GM19239 (cell line): ENCODE measurements at regions not wholly inside any gene's neighbourhood (a gene's known extent, or its start where the extent isn't known, plus 50 kb on each side); places are given as distances from the start of the nearest gene placed in this dataset.

Source experiments
- DNase-seq: peaks from one replicate; pipeline ENCODE4 v3.0.0; 2011; ENCODE audit warnings: low spot score; ENCODE audit not compliant: insufficient read length
- FAIRE-seq: peaks from 2 replicates; lab custom pipeline; 2011; peaks lifted over from hg19 to GRCh38; lab: Jason Lieb, UNC

DNA sequence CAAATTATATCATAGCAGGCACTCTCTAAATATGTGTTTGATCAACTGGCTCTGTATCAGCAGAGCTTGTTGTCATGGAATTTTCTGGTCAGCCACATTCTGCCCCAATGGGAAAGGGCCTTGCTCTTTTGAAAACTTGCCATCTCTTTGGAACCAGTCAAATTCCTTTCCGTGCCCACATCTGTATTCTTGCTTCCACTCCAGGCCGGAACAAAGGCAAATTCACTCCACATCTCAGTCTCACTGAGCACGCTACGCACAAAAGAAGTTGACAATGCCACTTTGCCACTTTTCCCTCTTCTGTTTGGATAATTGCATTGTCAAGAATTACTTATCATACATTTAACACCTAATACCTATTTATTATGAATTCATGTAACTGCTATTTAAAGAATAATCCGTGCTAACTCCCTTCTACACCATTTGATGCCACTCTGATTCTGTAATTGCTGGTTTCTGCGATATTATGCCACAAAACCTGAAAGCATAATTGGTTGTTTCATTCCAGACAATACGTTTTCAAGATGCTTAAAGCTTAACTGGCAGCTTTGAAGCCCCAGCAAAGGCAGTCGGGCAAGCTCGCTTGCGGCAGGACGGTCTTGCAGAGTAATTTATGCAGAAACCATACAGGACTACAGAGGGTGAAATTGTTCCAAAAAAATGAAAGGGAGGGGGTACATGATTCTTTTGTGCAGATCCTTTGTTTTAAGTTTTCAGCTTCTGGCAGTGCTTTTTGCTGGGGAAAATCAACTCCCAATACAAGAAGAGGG is 277.7 kb downstream of the MSX2 start:
- no peak for DNase-seq
- no peak for FAIRE-seq

DNA sequence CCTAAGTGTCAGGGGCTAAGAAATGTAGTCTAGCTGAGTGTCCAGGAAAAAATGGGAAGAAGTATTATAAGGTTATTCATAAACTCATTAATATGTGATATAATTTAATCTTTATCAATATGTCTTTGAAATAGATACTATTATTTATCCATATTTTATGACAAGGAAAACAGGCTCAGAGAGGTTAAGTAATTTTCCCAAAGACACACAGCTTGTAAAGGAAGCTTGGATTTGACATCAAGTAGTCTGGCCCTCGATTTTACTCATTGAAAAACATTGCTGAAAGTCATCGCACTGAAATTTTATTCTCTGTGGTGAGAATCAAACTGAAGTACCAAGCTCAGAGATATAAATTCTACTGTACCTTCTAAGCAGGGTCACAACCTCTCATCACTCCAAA is 276.9 kb downstream of the MSX2 start:
- FAIRE-seq (no peak), DNase-seq (no peak)

DNA sequence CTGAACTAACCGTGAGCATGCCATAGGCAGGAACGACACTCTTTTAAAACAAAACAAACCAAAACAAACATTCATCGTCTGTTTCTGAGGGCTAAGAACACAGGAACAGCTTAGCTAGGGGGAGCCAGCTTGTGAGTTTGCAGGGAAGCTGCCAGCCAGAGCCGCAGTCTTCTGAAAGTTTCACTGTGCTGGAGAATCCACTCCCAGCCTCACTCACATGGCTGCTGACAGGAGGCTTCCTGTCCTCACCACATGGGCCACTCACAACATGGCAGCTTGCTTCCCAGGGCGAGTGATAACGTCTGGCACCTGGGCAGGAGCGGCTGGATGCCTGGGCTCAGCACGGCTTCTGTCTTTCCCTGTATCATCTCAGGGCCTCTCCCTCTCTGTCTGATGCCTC is 275.2 kb downstream of the MSX2 start:
- no peak for DNase-seq
- no peak for FAIRE-seq

DNA sequence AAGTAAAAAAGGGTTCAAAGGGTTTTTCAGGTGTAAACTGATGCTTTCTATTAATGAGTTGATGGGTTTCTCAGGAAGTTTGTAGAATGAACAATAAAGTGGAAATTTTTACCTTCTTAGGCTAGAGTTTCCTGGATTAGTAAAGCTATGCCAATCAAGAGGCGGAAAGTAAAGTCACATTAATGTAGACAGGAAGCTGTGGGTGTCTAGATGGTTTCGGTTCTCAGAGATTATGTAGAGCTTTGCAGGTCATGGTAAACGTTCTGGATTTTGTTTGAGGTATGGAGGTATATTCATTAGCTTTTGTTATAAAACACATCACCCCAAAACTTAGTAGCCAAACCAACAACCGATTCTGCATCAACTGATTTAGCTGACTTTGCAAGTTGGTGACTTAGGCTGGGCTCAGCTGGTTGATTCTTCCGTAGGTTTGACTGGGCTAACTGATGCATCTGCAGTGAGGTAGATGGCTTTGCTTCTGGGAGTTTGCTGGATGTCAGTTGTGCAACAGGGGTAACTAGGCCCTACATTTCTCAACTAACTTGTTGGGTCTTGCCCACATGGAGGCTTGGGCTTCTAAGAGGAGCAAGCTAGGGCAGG is 273.8 kb downstream of the MSX2 start:
- no peak for FAIRE-seq
- no peak for DNase-seq

DNA sequence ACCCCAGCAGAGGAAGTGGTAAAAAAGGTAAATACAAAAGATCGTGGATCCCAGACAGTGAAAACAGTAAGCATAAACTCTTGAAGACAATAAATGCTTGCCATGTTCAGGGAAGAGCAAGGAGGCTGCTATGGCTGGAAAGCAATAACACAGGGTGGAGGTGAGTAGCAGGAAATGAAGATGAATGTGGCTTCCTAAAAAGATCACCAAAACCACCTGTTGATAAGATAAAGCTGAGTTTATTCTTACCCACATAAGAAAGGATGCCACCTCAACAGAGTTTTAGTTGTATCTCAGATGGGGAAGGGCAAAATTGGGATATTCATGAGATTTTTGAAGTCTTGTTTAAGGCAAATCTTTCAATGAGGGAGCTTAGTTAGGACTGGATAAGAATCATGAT is 273.3 kb downstream of the MSX2 start:
- DNase-seq: no peak
- no peak for FAIRE-seq

DNA sequence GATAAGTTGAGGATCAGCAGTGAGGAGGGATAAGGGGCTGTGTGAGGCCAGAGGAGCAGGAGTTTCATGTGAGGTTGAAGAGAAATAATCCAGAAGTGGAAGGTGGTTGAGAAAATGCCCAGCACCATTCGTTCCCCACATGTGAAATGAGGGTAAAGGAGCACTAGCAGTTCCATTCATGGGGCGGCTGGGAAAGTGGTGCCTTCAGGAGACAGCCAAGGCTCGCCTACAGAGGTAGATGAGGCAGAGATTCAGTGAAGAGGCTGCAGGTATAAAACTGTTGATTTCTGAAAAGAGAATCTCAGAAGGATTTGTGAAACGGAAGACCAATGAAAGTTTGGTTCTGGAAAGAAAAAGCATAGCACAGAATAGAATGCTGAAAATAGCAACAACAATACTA is 272.6 kb downstream of the MSX2 start:
- DNase-seq (no peak), FAIRE-seq (no peak)

DNA sequence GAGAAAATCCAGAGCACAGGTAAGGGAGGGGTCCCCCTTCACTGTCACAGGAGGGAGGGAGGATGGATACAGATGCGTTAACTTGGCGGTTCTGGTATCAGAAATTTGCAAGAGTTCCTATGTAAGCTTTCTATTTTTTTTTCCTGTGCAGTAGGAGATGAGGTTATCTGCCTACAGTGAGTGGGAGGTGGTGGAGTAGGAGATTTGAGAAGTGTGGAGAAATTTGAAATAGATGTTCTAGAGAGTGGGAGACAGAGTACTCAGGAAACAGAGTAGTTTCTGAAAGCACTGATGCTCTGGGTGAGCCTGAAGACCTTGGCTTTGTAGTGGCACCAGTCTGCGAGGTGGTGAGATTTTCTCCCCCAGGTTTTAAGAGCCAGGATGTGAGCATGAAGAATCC is 271.4 kb downstream of the MSX2 start:
- DNase-seq (no peak), FAIRE-seq (no peak)

DNA sequence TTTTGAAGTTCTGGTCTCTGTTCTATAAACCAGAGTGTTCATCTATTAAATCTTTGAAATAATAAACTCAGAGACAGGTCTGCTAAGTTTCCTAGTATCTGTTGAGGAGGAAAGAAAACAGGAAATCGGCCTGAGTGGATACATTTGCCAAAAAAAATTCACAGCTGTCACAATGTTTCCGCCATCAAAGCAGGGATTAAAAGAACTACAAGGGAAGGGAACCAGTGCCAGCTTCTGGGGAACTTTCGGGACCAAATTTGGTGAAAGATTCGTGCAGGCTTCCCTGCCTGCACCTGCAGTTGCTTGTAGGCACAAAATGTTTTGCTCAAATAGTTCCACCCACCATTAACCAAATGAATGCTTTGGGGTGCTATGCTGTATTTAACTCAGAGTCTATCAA is 267.5 kb downstream of the MSX2 start:
- FAIRE-seq: no peak
- no peak for DNase-seq

DNA sequence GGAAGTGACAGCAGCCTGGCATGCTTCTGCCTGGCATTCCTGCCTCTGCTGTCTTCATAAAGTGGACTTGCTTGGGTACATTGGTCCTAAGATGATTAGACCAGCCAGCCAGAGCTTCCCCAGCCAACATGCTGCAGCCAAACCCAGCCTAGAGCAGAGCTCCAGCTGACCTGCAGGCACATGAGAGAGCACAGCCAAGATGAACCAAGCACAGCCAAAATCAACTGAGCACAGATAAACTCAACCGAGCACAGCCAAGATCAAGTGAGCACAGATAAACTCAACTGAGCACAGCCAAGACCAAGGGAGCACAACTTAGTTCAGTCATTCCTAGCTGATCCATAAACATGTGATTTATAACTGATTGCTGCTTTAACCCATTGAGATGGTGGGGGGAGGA is 266.5 kb downstream of the MSX2 start:
- DNase-seq (no peak), FAIRE-seq (no peak)

DNA sequence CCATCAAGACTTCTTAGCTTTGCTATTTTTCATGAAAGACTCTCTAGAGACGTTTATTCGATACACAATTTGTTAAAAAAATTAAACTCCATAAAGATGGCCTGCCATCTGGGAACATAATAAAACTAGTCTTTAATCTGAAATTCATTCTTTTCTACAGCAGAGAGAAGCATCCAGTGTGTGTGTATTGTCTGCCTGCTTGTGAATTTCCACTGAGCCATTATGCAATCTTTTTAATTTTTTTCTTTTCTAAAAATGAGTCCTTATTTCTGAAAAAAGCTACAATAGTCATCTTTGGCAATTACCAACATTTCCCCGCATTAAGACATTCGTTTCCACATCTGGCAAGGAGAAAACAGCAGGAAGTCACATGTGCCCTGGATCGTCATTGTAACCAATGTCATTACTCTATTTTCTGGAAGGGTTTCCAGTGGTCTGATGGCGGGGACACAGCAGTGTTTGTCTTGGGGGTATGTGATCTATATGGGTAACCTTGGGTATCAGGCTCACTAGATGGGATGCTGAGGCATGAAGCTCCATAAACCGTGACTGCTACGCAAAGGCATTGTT is 263.1 kb downstream of the MSX2 start:
- DNase-seq (no peak), FAIRE-seq (no peak)

DNA sequence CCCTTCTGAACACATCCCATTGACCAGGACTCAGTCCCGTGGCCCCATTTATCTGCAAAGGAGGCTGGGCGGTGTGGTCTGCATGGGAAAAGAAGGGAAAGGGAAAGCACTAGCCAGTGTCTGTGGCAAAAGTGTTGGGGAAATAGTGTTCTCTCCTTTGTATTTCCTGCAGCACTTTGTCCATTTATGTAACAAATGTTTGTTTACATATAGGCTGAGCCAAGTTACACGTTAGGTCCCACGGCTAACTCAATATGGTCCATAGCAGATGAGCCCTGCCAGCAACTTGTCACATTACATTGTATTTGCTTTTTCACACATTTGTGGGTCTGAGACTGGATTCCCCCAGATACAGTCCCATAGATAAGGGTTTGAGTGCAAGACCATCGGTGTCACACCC is 260.5 kb downstream of the MSX2 start:
- no peak for FAIRE-seq
- DNase-seq: no peak

DNA sequence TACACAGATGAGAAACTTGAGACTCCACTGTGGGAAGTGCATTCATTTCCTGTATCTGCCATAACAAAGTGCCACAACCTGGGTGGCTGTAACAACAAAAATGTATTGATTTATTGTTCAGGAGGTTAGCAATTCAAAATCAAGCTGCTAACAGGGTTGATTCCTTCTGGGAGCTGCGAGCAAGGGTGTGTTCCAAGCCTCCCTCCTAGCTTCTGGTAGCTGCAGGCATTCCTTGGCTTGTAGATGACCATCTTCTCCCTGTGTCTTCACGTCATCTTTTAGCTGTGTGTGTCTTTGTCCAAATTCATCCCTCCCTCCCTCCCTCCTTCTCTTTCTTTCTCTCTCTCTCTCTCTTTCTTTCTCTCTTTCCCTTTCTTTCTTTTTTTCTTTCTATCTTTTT is 258.1 kb downstream of the MSX2 start:
- DNase-seq (no peak), FAIRE-seq (no peak)

DNA sequence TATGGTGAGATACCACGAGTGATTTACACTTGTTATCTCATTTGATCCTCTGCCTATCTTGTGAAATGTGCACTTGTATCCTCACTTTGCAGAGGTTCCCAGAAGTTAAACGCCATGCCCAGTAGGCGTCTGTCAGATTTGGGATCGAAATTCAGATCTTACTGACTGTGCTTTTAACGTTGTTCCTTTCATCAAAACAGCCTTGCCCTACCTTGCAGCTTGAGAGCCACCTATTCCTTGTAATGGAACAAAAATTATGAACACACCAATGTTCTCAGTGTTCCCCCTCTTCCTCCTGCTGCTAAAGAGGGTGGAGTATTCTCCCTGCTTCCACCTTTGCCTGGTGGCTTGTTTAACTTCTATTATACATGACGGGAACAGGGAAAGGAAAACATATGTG is 257.0 kb downstream of the MSX2 start:
- no peak for FAIRE-seq
- DNase-seq: no peak

DNA sequence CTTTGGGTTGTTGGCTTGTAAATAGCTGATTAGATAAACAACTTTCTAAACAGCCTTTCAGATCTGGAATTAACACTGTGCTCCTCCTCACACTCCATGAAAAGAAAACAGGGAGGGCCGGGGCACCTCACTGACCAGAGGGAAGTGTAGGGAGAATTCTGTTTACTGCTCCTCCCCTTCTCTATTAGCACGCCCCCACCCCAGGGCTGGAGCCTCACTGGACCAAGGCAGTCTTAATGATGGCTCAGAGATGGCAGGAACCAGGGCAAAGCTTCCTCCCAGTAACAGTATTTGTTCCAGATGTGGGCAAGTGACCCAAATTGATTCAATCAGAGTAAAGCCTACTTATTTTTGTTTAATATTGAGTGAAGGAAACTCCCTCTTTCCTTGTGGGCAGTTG is 256.6 kb downstream of the MSX2 start:
- no peak for FAIRE-seq
- DNase-seq: no peak

DNA sequence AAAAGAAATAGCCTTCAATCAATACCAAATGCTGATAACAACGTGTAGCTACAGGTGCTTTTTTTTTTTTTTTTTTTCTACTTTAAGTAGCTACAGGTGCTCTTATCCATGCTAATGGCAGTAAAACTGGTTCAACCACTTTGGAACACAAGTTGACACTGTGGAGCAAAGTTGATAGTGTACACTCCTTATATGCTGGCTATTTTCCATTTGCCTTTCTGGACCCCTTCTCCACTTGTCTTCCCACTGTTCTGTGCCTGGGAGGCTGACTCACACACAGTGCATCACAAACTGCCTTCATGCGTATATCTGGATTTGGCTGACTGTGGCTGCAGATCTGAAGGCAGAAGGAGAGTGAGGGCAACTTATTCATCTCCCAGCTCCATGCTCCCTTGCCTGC is 247.9 kb downstream of the MSX2 start:
- FAIRE-seq: no peak
- DNase-seq: no peak

DNA sequence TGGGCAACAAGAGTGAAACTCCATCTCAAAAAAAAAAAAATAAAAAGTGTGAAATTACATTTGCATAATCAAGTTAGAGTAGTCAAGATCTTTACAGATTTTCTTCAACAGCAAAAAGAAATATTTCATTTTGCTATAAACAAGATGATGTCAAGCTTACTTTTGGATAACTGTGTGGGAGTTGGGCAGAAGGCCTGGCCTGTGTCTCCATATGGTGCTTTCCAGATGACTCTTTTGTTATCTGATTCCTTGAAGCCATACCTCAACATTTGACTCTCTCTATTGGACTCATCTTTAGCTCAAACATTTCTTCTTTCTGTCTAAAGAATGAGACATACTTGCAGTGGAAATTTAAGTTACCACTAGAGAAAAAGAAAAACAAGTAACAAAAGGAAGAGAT is 246.8 kb downstream of the MSX2 start:
- DNase-seq: no peak
- no peak for FAIRE-seq

DNA sequence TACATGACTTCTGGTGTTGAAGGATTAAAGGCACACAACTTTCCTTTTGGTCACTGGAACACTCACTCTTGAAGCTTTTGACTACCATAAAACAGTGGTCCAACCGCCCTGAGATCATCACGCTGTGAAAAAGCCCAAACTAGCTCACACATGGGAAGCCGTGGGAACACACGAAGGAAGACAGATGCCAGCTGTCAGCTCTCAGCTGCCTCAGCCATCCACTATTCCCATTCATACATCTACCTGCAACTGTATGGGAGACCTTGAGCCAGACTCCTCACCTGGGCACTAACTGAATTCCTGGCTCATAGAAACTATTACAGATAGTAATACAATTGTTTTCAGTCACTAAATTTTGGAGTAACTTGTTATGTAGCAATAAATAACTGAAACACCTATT is 246.1 kb downstream of the MSX2 start:
- FAIRE-seq (no peak), DNase-seq (no peak)

DNA sequence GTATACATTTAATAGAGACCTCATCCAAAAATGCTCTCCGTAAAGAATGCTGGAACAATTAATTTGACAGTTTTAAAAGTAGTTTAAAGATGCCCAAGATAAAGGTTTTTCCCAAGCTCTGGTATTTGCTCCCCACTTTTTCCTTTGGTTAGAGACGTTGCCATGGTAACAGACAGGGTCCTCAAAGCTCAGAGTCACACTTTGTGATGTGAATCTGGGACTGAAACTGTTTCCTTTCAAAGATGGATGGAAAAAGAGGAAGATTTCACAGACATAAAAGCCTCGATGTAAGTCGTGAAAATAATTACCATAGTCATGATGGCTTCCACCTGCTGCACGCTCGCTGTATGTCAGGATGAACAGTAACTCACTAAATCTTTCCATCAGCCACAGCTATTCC is 229.5 kb downstream of the MSX2 start:
- DNase-seq: no peak
- FAIRE-seq: no peak

DNA sequence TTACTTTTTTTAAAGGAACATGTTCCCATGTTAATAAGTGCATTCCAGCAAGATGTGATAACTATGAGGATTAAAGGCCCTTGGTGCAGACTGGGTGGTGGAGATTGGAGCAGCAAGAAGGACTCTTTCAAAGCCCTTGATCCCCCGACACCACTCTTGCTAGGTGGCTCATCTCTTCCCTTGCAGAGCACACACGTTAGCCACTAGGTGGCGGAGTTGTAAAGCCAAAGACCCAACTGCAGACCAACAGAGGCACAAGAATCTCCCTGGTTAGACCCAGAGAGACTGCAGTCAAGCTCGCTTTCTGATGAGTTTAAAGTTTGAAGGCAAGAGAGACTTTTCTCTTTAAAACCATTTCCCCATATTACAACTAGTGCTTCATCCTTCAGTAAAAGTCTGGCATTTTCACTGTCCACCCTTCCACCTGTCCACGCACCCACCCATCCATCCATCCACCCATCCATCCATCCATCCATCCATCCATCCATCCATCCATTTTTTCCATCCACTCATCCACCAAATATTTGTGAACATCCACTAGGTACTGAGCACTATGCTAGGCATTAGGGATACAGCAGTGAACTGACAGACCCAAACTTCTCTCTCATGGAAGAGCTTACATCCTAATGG is 226.9 kb downstream of the MSX2 start:
- peak; percentile 82 for FAIRE-seq
- peak; percentile 69 for DNase-seq

DNA sequence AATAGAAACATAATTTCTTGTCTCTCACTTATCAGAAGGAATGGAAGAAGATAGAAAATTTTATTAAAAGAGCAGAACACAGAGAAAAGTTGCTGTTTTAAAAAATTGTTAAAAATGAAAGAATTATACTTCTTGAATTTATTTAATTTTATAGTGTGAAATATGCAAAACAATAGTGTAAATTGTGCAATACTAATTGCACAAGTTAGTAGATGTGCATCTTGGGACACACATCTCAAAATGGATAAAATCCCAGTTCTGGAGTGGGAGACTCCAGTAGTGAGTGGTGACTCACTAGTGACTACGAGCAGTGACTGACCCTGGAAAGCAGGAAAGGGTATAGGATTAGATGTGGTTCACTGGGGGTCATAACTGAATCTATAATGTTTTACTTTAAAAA is 223.2 kb downstream of the MSX2 start:
- FAIRE-seq (no peak), DNase-seq (no peak)

DNA sequence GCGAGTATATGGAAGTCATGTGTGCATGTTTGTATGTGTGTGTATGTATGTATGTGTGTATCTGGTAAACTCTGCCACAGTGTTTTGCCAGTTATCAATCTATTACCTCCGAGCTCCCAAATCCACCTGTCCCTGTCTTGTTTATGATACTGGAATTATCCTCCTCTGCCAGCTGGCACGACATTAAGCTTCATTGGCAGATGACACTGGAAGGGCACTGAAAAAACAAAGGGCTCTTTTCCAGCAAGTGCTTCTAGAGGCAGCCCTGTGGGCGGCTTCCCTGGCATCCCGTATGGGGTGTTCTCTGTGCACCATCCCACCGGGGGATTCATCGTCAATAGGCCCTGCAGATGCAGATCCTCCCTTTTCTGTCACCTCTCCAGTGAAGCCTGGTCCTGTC is 221.5 kb downstream of the MSX2 start:
- DNase-seq: no peak
- no peak for FAIRE-seq

DNA sequence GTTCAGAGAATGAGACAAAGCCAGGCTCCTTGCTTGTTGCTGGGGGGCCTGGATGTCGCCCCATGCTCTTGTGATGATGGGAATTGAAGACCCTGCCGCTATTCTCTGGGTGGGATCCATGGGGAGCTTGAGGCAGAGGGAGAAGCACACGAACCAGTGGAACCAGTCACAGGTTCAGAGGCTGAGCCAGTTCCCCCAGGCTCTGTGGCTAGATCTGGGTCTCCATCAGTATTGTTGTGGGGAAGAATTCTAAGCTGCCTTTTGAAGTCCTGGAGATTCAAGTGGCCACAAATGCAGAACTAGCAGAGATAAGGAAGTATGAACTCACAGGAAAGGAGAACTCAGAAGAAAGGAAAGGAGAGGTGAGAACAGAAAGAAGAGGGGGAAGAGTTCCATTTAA is 219.4 kb downstream of the MSX2 start:
- DNase-seq (no peak), FAIRE-seq (no peak)
